ENCODE measurements at regions not wholly inside any gene's neighbourhood (a gene's known extent, or its start where the extent isn't known, plus 50 kb on each side); places are given as distances from the start of the nearest gene placed in this dataset.

GRCh38 chr12:125436686-125437085 is 371.5 kb downstream of the AACS start:
- no peak for FAIRE-seq

GRCh38 chr12:125440399-125440798 is 375.2 kb downstream of the AACS start:
- no peak for FAIRE-seq

GRCh38 chr12:125443341-125443740 is 378.1 kb downstream of the AACS start:
- FAIRE-seq = no peak

GRCh38 chr12:125451408-125451807 is 386.2 kb downstream of the AACS start:
- FAIRE-seq = no peak

GRCh38 chr12:125453751-125454150 is 388.5 kb downstream of the AACS start:
- FAIRE-seq = no peak

- FAIRE-seq = no peak
These were observed 389.1 kb downstream of the AACS start for GRCh38 chr12:125454291-125454690.

GRCh38 chr12:125454786-125455480 is 389.7 kb downstream of the AACS start:
- no peak for FAIRE-seq

- no peak for FAIRE-seq
These were observed 390.3 kb downstream of the AACS start for GRCh38 chr12:125455556-125455955.

GRCh38 chr12:125458552-125459268 is 393.5 kb downstream of the AACS start:
- FAIRE-seq = no peak

GRCh38 chr12:125461831-125462230 is 396.6 kb downstream of the AACS start:
- FAIRE-seq = no peak

- FAIRE-seq = no peak
These were observed 398.2 kb downstream of the AACS start for GRCh38 chr12:125463386-125463785.

- no peak for FAIRE-seq
These were observed 402.1 kb downstream of the AACS start for GRCh38 chr12:125467363-125467762.

GRCh38 chr12:125469683-125470082 is 404.4 kb downstream of the AACS start:
- FAIRE-seq = no peak

GRCh38 chr12:125470838-125471783 is 405.9 kb downstream of the AACS start:
- FAIRE-seq = no peak

- FAIRE-seq = no peak
These were observed 408.3 kb downstream of the AACS start for GRCh38 chr12:125473501-125473900.

GRCh38 chr12:125487336-125487735 is 422.1 kb downstream of the AACS start:
- no peak for FAIRE-seq

GRCh38 chr12:125491553-125491952 is 426.3 kb downstream of the AACS start:
- no peak for FAIRE-seq

- no peak for FAIRE-seq
These were observed 427.4 kb downstream of the AACS start for GRCh38 chr12:125492354-125493270.

- no peak for FAIRE-seq
These were observed 428.6 kb downstream of the AACS start for GRCh38 chr12:125493704-125494308.

GRCh38 chr12:125503128-125503527 is 437.9 kb downstream of the AACS start:
- no peak for FAIRE-seq

GRCh38 chr12:125509195-125509594 is 444.0 kb downstream of the AACS start:
- no peak for FAIRE-seq

All from endometrium (tissue), 2 donors.